ENCODE measurements at regions not wholly inside any gene's neighbourhood (a gene's known extent, or its start where the extent isn't known, plus 50 kb on each side); places are given as distances from the start of the nearest gene placed in this dataset.

GRCh38 chr6:21533678-21534077 is 59.9 kb upstream of the SOX4 start:
- TF ChIP-seq CTCF (conservative IDR thresholded peaks at IDR 0.05; ENCODE audit: low read depth, low read length): no peak
- no peak for DNase-seq (ENCODE audit: low read depth)
- H3K4me3 ChIP-seq (ENCODE audit: low read depth, low read length): no peak overlapping the region

DNA sequence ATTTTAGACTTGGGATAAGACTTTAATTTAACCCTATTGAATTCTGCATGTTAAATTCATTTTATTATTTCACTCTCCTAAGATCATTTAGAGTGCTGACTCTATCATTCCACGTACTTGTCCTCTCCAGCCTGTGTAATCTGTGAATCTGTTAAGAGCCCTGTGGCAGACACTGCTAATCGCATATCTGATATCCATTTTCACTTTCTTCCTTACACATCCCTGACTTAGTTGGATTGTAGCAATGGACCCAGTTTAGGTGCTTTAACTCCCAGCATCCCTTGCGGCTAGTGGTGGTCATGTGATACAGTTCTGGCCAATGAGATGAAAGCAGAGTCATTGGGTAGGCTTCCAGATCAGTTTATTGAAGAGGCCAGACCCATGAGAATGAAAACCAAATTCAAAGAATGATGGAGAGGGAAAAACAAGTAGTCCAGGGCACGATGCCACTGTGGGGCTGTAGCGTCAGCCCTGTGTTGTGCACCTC is 57.2 kb upstream of the SOX4 start:
- no peak for TF ChIP-seq CTCF (conservative IDR thresholded peaks at IDR 0.05; ENCODE audit: low read depth, low read length)
- no peak for DNase-seq (ENCODE audit: low read depth)
- no peak overlapping the region for H3K4me3 ChIP-seq (ENCODE audit: low read depth, low read length)

GRCh38 chr6:21537637-21538036 is 55.9 kb upstream of the SOX4 start:
- no peak overlapping the region for H3K4me3 ChIP-seq (ENCODE audit: low read depth, low read length)
- TF ChIP-seq CTCF (conservative IDR thresholded peaks at IDR 0.05; ENCODE audit: low read depth, low read length): no peak
- no peak for DNase-seq (ENCODE audit: low read depth)

DNA sequence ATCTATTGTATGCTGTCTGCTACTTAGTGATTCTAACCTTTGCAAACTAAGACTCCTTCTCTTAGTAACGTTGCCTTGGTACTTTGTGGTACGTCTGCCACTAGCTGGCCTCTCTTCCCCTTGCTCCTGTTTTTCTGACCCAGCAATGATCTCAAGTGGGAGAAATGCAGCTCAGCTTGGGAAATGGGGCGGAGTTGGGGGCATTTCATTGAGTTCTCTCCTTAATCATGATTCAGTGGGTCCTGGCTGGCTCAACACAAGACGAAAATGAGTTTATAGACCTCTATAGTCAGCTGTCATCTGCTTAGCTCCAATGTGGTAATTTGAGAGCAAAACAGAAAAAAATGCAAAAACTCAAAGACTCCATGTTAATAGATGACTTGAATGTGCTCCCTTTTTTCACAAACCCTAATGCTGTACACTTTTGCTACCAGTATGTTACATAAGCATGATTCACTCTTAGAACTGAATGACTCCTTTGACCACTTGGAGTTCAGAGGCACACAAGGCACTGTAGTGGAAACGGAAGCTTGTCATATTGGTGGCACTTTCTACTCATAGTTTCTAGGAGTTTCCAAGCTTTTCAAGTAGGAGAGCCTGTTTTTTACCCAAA is 55.3 kb upstream of the SOX4 start:
- TF ChIP-seq CTCF (conservative IDR thresholded peaks at IDR 0.05; ENCODE audit: low read depth, low read length): no peak
- peak; percentile 35 for DNase-seq (ENCODE audit: low read depth)
- H3K4me3 ChIP-seq (ENCODE audit: low read depth, low read length): no peak overlapping the region

DNA sequence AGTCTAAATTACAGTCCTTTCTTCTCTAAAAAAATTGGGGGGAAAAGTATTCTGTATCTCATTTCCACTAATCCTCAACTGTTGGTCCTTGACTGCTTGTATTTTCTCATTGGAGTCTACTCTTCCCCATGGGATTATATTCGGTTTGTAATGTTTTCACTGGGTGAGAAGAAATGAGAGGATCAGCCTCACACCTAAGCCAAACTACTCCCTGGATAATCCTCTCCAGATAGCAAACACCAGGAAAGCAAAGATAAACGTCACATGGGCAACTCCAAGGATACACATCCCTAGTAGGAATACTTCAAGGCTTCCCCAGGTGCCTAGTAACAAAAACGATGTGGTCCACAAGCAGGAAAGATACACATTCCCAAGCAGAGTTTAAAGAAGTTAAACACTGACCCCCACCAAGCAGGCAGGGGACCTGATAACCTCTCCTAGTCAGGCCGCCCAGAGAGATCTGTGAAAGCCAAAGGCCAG is 53.9 kb upstream of the SOX4 start:
- no peak overlapping the region for H3K4me3 ChIP-seq (ENCODE audit: low read depth, low read length)
- no peak for DNase-seq (ENCODE audit: low read depth)
- no peak for TF ChIP-seq CTCF (conservative IDR thresholded peaks at IDR 0.05; ENCODE audit: low read depth, low read length)

Data from choroid plexus epithelial cell (primary cell).